ENCODE measurements at regions not wholly inside any gene's neighbourhood (a gene's known extent, or its start where the extent isn't known, plus 50 kb on each side); places are given as distances from the start of the nearest gene placed in this dataset.

DNA sequence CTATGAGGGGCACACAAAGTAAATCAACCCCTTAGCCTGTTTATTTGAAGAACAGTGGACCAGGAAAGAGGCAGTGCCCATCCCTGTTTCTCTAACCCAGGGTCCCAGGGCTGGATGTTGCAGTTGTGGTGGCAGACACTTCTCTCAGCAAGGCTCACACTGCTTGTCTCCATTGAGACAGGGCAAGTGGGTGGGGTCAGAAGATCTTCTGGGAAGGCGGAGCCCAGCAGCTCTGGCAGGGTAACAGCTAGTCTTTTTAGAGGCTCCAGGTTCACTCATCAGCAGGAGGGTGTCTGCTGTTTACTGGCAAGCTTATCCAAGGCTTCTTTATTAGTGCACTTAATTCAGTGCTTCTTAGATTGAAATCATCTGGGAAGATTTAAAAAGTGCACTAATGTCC is 659.8 kb upstream of the DIPK2B start:
- TF ChIP-seq, protein P1, sequence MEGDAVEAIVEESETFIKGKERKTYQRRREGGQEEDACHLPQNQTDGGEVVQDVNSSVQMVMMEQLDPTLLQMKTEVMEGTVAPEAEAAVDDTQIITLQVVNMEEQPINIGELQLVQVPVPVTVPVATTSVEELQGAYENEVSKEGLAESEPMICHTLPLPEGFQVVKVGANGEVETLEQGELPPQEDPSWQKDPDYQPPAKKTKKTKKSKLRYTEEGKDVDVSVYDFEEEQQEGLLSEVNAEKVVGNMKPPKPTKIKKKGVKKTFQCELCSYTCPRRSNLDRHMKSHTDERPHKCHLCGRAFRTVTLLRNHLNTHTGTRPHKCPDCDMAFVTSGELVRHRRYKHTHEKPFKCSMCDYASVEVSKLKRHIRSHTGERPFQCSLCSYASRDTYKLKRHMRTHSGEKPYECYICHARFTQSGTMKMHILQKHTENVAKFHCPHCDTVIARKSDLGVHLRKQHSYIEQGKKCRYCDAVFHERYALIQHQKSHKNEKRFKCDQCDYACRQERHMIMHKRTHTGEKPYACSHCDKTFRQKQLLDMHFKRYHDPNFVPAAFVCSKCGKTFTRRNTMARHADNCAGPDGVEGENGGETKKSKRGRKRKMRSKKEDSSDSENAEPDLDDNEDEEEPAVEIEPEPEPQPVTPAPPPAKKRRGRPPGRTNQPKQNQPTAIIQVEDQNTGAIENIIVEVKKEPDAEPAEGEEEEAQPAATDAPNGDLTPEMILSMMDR (IDR thresholded peaks at IDR 0.05; ENCODE audit: insufficient read depth, low read length, poor library complexity, severe bottlenecking): no peak
- no peak for DNase-seq (ENCODE audit: low read depth)
- Histone ChIP-seq H3K36me3 (ENCODE audit: control insufficient read depth, insufficient read depth, low read length) (no peaks in the 10 kb centered on the region), H3K27me3 (ENCODE audit: control insufficient read depth, insufficient read depth, low read length) (no peaks in the 10 kb centered on the region), H3K4me3 (ENCODE audit: low read depth, low read length) (no peak overlapping the region)

DNA sequence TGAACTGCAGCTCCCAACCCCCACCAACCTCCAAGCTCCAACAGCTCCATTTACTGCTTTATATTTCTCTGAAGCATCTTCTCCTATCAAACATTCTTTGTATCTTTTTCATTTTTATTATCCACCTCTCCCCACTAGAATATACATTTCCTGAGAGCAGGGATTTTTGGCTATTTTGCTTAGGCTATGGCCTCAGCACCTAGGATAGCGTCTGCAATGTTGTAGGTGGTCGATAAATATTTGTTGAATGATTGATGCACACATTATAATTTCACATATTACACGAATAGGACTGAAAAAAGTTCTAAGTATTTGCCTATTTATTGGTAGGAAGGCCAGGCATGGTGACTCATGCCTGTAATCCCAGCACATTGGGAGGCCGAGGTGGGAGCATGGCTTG is 658.7 kb upstream of the DIPK2B start:
- TF ChIP-seq, protein P1 (IDR thresholded peaks at IDR 0.05; ENCODE audit: insufficient read depth, low read length, poor library complexity, severe bottlenecking): no peak
- H3K27me3 ChIP-seq (ENCODE audit: control insufficient read depth, insufficient read depth, low read length): no peaks in the 10 kb centered on the region
- H3K36me3 ChIP-seq (ENCODE audit: control insufficient read depth, insufficient read depth, low read length): no peaks in the 10 kb centered on the region
- no peak for DNase-seq (ENCODE audit: low read depth)
- no peak overlapping the region for H3K4me3 ChIP-seq (ENCODE audit: low read depth, low read length)

DNA sequence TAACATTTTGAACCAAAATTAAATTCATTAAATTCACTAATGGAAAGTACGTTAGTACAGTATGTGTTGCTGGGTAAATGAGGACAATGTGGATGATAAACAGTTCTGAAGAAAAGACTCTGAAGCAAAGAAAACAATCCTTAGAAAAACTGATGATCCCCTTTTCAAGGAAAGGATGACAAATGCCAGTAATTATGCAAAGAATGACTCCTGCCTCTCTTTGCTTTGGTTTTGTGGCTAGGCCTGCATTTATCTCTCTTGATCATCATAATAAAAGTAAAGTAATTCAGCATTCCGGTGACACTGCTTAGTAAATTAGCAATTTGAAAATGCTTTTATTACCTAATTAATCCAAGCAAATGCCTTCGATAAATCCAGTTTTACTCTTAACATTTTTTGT is 652.2 kb upstream of the DIPK2B start:
- TF ChIP-seq, protein P1 (IDR thresholded peaks at IDR 0.05; ENCODE audit: insufficient read depth, low read length, poor library complexity, severe bottlenecking): no peak
- no peak overlapping the region for H3K4me3 ChIP-seq (ENCODE audit: low read depth, low read length)

DNA sequence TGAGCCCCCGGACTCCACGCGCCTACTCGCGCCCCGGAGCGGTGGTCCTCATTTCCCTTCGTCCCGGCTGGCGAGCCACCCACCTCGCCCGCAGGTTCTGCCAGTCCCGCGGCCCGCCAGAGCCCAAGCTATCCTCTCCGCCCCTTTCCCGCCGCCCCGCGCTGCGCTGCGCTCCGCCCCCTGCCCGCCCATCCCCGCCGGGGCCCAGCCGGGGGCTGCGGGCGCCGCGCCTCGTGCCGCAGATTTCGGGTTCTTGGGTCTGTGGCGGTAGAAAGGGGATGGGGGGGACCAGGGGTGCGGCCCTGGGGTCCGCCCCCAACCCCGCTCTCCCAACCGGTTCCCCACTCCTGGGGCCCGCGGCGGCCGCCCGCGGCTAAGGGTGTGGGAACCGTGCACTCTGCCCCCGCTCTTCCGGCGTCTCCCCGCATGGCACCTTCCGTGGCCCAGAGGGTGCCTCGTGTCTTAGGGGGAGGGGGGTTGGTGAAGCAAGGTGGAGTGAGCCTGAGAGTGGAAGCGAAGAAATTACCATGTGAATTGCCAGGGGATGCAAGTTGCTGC is 650.8 kb upstream of the DIPK2B start:
- DNase-seq (ENCODE audit: low read depth): no peak
- no peaks in the 10 kb centered on the region for H3K36me3 ChIP-seq (ENCODE audit: control insufficient read depth, insufficient read depth, low read length)
- H3K4me3 ChIP-seq (ENCODE audit: low read depth, low read length): peak overlapping the region; percentile 62
- TF ChIP-seq, protein P1 (IDR thresholded peaks at IDR 0.05; ENCODE audit: insufficient read depth, low read length, poor library complexity, severe bottlenecking): no peak
- no peaks in the 10 kb centered on the region for H3K27me3 ChIP-seq (ENCODE audit: control insufficient read depth, insufficient read depth, low read length)

More for the DNA sequence above, 652.2 kb upstream of the DIPK2B start:
- H3K27me3 ChIP-seq (ENCODE audit: control insufficient read depth, insufficient read depth, low read length): no peaks in the 10 kb centered on the region
- no peak for DNase-seq (ENCODE audit: low read depth)
- no peaks in the 10 kb centered on the region for H3K36me3 ChIP-seq (ENCODE audit: control insufficient read depth, insufficient read depth, low read length)

DNA sequence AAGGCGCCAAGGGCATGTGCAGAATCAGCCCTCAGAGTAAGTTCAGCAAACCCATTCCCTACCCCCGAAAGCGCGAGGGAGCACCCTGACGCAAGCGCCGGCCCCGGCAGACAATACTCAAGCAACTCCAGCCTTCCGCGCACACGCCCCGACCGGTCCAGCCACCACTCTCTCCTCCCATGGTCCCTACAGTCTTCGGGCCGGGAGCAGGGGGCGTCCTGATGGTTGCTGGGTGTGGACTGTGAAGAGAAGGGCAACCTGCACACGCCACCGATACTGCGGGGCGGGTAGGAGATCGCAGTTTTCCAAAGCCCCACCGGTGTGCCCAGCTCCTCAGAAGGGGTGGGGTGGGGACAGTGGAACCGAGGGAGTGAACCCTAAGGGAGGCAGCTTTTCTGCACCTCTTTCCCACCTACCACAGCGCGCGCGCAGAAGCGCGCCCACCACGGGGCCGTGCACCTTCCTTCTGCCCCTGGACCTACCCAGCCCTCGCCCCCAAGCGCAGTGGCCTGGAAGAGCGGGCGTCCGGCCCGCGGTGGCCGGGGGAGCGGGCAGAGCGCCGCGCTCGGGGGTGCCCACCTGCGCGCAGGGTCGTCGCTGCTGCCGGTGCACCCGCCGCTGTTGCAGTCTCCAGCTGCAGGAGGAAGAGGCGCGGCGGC is 650.2 kb upstream of the DIPK2B start:
- TF ChIP-seq, protein P1 (IDR thresholded peaks at IDR 0.05; ENCODE audit: insufficient read depth, low read length, poor library complexity, severe bottlenecking): no peak
- Histone ChIP-seq H3K27me3 (ENCODE audit: control insufficient read depth, insufficient read depth, low read length) (no peaks in the 10 kb centered on the region), H3K4me3 (ENCODE audit: low read depth, low read length) (peak overlapping the region; percentile 62), H3K36me3 (ENCODE audit: control insufficient read depth, insufficient read depth, low read length) (no peaks in the 10 kb centered on the region)
- no peak for DNase-seq (ENCODE audit: low read depth)

Measured in kidney epithelial cell (primary cell).